Esophagus muscularis mucosa (tissue), 3 donors: ENCODE measurements at regions not wholly inside any gene's neighbourhood (a gene's known extent, or its start where the extent isn't known, plus 50 kb on each side); places are given as distances from the start of the nearest gene placed in this dataset.

Experiments used
- CTCF ChIP-seq, 3 experiments: fragments of 200-600 bp in 2 of 3; fragments of 450-650 bp in 1 of 3; sonication (generic) in 2 of 3; IDR thresholded peaks; one replicate each; pipeline ENCODE4 v1.5.1; 2017 to 2019; ENCODE audit warnings: antibody characterized with exemption in 3 of 3, mild to moderate bottlenecking in 2 of 3, moderate library complexity in 1 of 3
- POLR2A ChIP-seq: fragments of 450-650 bp; IDR thresholded peaks from one replicate; pipeline ENCODE4 v1.6.1; 2017; ENCODE audit warnings: antibody characterized with exemption, moderate library complexity, mild to moderate bottlenecking, low read depth

- no peak for TF ChIP-seq CTCF (IDR thresholded peaks at IDR 0.05)
- no peak for TF ChIP-seq POLR2A
Measured at GRCh38 chr19:31099515-31100205, 249.6 kb downstream of the TSHZ3 start.
